GM23338 (cell line): ENCODE measurements at regions not wholly inside any gene's neighbourhood (a gene's known extent, or its start where the extent isn't known, plus 50 kb on each side); places are given as distances from the start of the nearest gene placed in this dataset.

ENCODE experiments used
- ATAC-seq: fragments of 200-7000 bp; cut with Tn5 transposase; 3 replicates; pipeline ENCODE4 v1.9.1; 2020
- DNase-seq: peaks from one replicate; pipeline ENCODE4 v3.0.0-alpha.2; 2015; ENCODE audit warnings: low spot score
- H2AFZ ChIP-seq: fragments of 200-600 bp; sonication (generic); 2 replicates; pipeline ENCODE4 v1.8.0; 2016; ENCODE audit warnings: antibody characterized with exemption, mild to moderate bottlenecking, moderate library complexity
- H3F3A ChIP-seq: fragments of 200-600 bp; sonication (generic); replicated peaks from 2 replicates; pipeline ENCODE4 v1.8.0; 2017; ENCODE audit warnings: antibody characterized with exemption, mixed run types, low read depth
- H3K27ac ChIP-seq: fragments of 200-600 bp; sonication (generic); 2 replicates; pipeline ENCODE4 v1.6.1; 2016; ENCODE audit warnings: low read depth
- H3K27me3 ChIP-seq: fragments of 200-600 bp; sonication (generic); 2 replicates; pipeline ENCODE4 v1.8.0; 2016; ENCODE audit warnings: mild to moderate bottlenecking, mixed run types, moderate library complexity; ENCODE audit not compliant: insufficient read depth
- H3K36me3 ChIP-seq: fragments of 200-600 bp; sonication (generic); 2 replicates; pipeline ENCODE4 v1.8.0; 2016; ENCODE audit warnings: mild to moderate bottlenecking; ENCODE audit not compliant: insufficient read depth
- H3K4me1 ChIP-seq: fragments of 200-600 bp; sonication (generic); 2 replicates; pipeline ENCODE4 v1.8.0; 2016; ENCODE audit warnings: mild to moderate bottlenecking, moderate library complexity; ENCODE audit not compliant: insufficient read depth
- H3K4me2 ChIP-seq: fragments of 200-600 bp; sonication (generic); 2 replicates; pipeline ENCODE4 v1.7.1; 2017; ENCODE audit warnings: mixed run types
- H3K4me3 ChIP-seq: fragments of 200-600 bp; sonication (generic); 2 replicates; pipeline ENCODE4 v1.6.1; 2016; ENCODE audit warnings: mixed run types
- H3K79me2 ChIP-seq: fragments of 200-600 bp; sonication (generic); replicated peaks from 2 replicates; pipeline ENCODE4 v1.8.0; 2017; ENCODE audit warnings: mild to moderate bottlenecking; ENCODE audit not compliant: insufficient read depth
- H3K9me2 ChIP-seq: fragments of 200-600 bp; sonication (generic); 2 replicates; pipeline ENCODE4 v1.8.0; 2017; ENCODE audit not compliant: insufficient read depth
- H4K20me1 ChIP-seq: fragments of 200-600 bp; sonication (generic); replicated peaks from 2 replicates; pipeline ENCODE4 v1.8.0; 2017; ENCODE audit warnings: mild to moderate bottlenecking; ENCODE audit not compliant: insufficient read depth
- H3K27ac Mint-ChIP-seq: 2 replicates; pipeline ENCODE4 v1.8.0; 2020; ENCODE audit warnings: inconsistent platforms, mild to moderate bottlenecking, moderate library complexity, mixed read lengths
- H3K27me3 Mint-ChIP-seq: 3 replicates; pipeline ENCODE4 v1.8.0; 2022; ENCODE audit warnings: low read depth, mild to moderate bottlenecking, moderate library complexity, mixed read lengths, inconsistent platforms; ENCODE audit not compliant: insufficient read depth, poor library complexity
- H3K36me3 Mint-ChIP-seq: 3 replicates; pipeline ENCODE4 v1.8.0; 2021; ENCODE audit warnings: low read depth, mild to moderate bottlenecking, inconsistent platforms, moderate library complexity, mixed read lengths
- H3K4me1 Mint-ChIP-seq: 3 replicates; pipeline ENCODE4 v1.8.0; 2020; ENCODE audit warnings: mild to moderate bottlenecking, inconsistent platforms, mixed read lengths
- H3K4me3 Mint-ChIP-seq: 3 replicates; pipeline ENCODE4 v1.8.0; 2021; ENCODE audit warnings: moderate library complexity, mild to moderate bottlenecking, inconsistent platforms, mixed read lengths
- H3K9me3 Mint-ChIP-seq: 3 replicates; pipeline ENCODE4 v1.8.0; 2020; ENCODE audit warnings: moderate library complexity, mild to moderate bottlenecking, inconsistent platforms, mixed read lengths
- CREB1 ChIP-seq: fragments of 250-450 bp; sonication (Bioruptor Pico); IDR thresholded peaks from 2 replicates; pipeline ENCODE4 v1.5.0; 2020; ENCODE audit warnings: low read depth, mild to moderate bottlenecking, moderate library complexity
- CTCF ChIP-seq, 2 experiments: fragments of 200-600 bp in 1 of 2; sonication (generic) in 1 of 2; conservative IDR thresholded peaks; 2 replicates each; pipeline versions ENCODE4 v1.5.1 to v1.6.1; 2016 to 2017; ENCODE audit warnings: antibody characterized with exemption in 2 of 2, low read depth in 2 of 2, mild to moderate bottlenecking in 2 of 2, moderate library complexity in 1 of 2
- ETS1 ChIP-seq: IDR thresholded peaks from 2 replicates; pipeline ENCODE4 v1.6.1; 2016; ENCODE audit warnings: antibody characterized with exemption
- EZH2 ChIP-seq: fragments of 200-600 bp; sonication (generic); IDR thresholded peaks from one replicate; pipeline ENCODE4 v1.8.0; 2017; ENCODE audit warnings: antibody characterized with exemption, mild to moderate bottlenecking, low read depth; ENCODE audit not compliant: unreplicated experiment
- EZH2phosphoT487 ChIP-seq: fragments of 200-600 bp; sonication (generic); IDR thresholded peaks from one replicate; pipeline ENCODE4 v1.8.1; 2018; ENCODE audit warnings: antibody characterized with exemption; ENCODE audit not compliant: unreplicated experiment
- JUNB ChIP-seq: IDR thresholded peaks from one replicate; pipeline ENCODE4 v1.6.1; 2016; ENCODE audit warnings: antibody characterized with exemption; ENCODE audit not compliant: unreplicated experiment
- NANOG ChIP-seq: IDR thresholded peaks from 2 replicates; pipeline ENCODE4 v1.6.1; 2016; ENCODE audit warnings: antibody characterized with exemption, borderline replicate concordance
- POLR2AphosphoS5 ChIP-seq: IDR thresholded peaks from 2 replicates; pipeline ENCODE4 v1.6.1; 2016; ENCODE audit warnings: antibody characterized with exemption, low read depth
- REST ChIP-seq: IDR thresholded peaks from one replicate; pipeline ENCODE4 v1.6.1; 2018; ENCODE audit warnings: antibody characterized with exemption; ENCODE audit not compliant: unreplicated experiment
- STAT1 ChIP-seq: IDR thresholded peaks from one replicate; pipeline ENCODE4 v1.6.1; 2016; ENCODE audit warnings: antibody characterized with exemption; ENCODE audit not compliant: unreplicated experiment
- ZNF114 ChIP-seq: fragments of 250-450 bp; sonication (Bioruptor Pico); IDR thresholded peaks from 2 replicates; pipeline ENCODE4 v1.5.0; 2020; ENCODE audit warnings: mild to moderate bottlenecking, moderate library complexity
- ZNF331 ChIP-seq: fragments of 250-450 bp; sonication (Bioruptor Pico); IDR thresholded peaks from 2 replicates; pipeline ENCODE4 v1.5.0; 2020; ENCODE audit warnings: low read depth, mild to moderate bottlenecking, moderate library complexity

- TF ChIP-seq ZNF331 (CRISPR knock-in tag) (no peak), CREB1 (CRISPR knock-in tag) (no peak), STAT1 (no peak), REST (no peak), NANOG (no peak), CTCF (conservative IDR thresholded peaks at IDR 0.05; ENCODE audit: low read depth in 2 of 2) (no peak), ETS1 (no peak), ZNF114 (CRISPR knock-in tag) (no peak), EZH2phosphoT487 (no peak), JUNB (no peak), POLR2AphosphoS5 (no peak), EZH2 (no peak)
These were observed 220.0 kb upstream of the GRM7 start (continued) for GRCh38 chr3:6640907-6641306.

- H3K27ac Mint-ChIP-seq = no peak overlapping the region
- peaks cover 4% of the 10 kb centered on the region; the same call in 1 of the 3 replicates for H3K36me3 Mint-ChIP-seq
- no peak for DNase-seq
- Histone ChIP-seq H3K9me2 (no peaks in the 10 kb centered on the region), H3K79me2 (no peaks in the 10 kb centered on the region), H2AFZ (no peak overlapping the region), H3K4me3 (no peak overlapping the region), H3K27ac (no peak overlapping the region), H3K27me3 (no peaks in the 10 kb centered on the region), H3K4me2 (no peak overlapping the region), H3F3A (no peaks in the 10 kb centered on the region), H3K36me3 (peaks cover 8% of the 10 kb centered on the region; the same call in 1 of the 2 replicates), H4K20me1 (no peaks in the 10 kb centered on the region), H3K4me1 (no peaks in the 10 kb centered on the region)
- H3K4me3 Mint-ChIP-seq = no peak overlapping the region
- peaks cover 7% of the 10 kb centered on the region; the same call in 2 of the 3 replicates for H3K4me1 Mint-ChIP-seq
- H3K9me3 Mint-ChIP-seq = peaks cover 57% of the 10 kb centered on the region
- H3K27me3 Mint-ChIP-seq = no peaks in the 10 kb centered on the region
- no peak for ATAC-seq
- TF ChIP-seq POLR2AphosphoS5 = no peak
- no peak for TF ChIP-seq NANOG
- no peak for TF ChIP-seq ZNF114 (CRISPR knock-in tag)
- no peak for TF ChIP-seq JUNB
- TF ChIP-seq ZNF331 (CRISPR knock-in tag) = no peak
- no peak for TF ChIP-seq CTCF (conservative IDR thresholded peaks at IDR 0.05; ENCODE audit: low read depth in 2 of 2)
- TF ChIP-seq ETS1 = no peak
These were observed 216.6 kb upstream of the GRM7 start for GRCh38 chr3:6644070-6644929.
